CD8-positive, alpha-beta memory T cell (primary cell): ENCODE measurements at regions not wholly inside any gene's neighbourhood (a gene's known extent, or its start where the extent isn't known, plus 50 kb on each side); places are given as distances from the start of the nearest gene placed in this dataset.

Experiments
- CTCF ChIA-PET: fragments of 350-600 bp; sonication (Branson Sonifier 250); formaldehyde crosslinking; loops from one replicate; lab custom pipeline; 2021; ENCODE audit warnings: antibody characterized with exemption; lab: Charles Lee
- POLR2A ChIA-PET: fragments of 350-600 bp; sonication (Branson Sonifier 250); formaldehyde crosslinking; loops from one replicate; lab custom pipeline; 2021; ENCODE audit warnings: antibody characterized with exemption; lab: Charles Lee
- DNase-seq, 5 donors: peaks; one replicate each; pipeline versions ENCODE4 v3.0.0 to v3.0.0-alpha.2; 2020 to 2022; ENCODE audit warnings: mixed read lengths in 1 of 5
- H3K27ac ChIP-seq: one replicate; pipeline ENCODE4 v1.7.0; 2013; ENCODE audit warnings: low read depth, mild to moderate bottlenecking, low read length, moderate library complexity
- H3K27me3 ChIP-seq: 2 replicates; pipeline ENCODE4 v1.7.0; 2013; ENCODE audit warnings: low read length, mild to moderate bottlenecking; ENCODE audit not compliant: insufficient read depth, poor library complexity, severe bottlenecking
- H3K36me3 ChIP-seq: 2 replicates; pipeline ENCODE4 v1.7.0; 2013; ENCODE audit warnings: mild to moderate bottlenecking, low read length, moderate library complexity; ENCODE audit not compliant: insufficient read depth
- H3K4me1 ChIP-seq: 2 replicates; pipeline ENCODE4 v1.7.0; 2013; ENCODE audit warnings: mild to moderate bottlenecking, low read length, moderate library complexity; ENCODE audit not compliant: insufficient read depth
- H3K4me3 ChIP-seq: 2 replicates; pipeline ENCODE4 v1.7.0; 2013; ENCODE audit warnings: mild to moderate bottlenecking, low read length
- H3K9me3 ChIP-seq: 2 replicates; pipeline ENCODE4 v1.7.0; 2013; ENCODE audit warnings: mild to moderate bottlenecking, low read length
- H3K27ac Mint-ChIP-seq, 8 donors: one replicate each; pipeline ENCODE4 v1.8.0; 2020 to 2021; ENCODE audit warnings: mixed read lengths in 8 of 8, mild to moderate bottlenecking in 6 of 8, inconsistent platforms in 3 of 8, moderate library complexity in 3 of 8
- H3K27me3 Mint-ChIP-seq, 2 donors: one replicate each; pipeline ENCODE4 v1.8.0; 2020 to 2021; ENCODE audit warnings: mixed read lengths in 2 of 2, mild to moderate bottlenecking in 1 of 2, moderate library complexity in 1 of 2
- H3K36me3 Mint-ChIP-seq, 3 donors: one replicate each; pipeline ENCODE4 v1.8.0; 2020 to 2021; ENCODE audit warnings: mixed read lengths in 3 of 3, inconsistent platforms in 1 of 3, mild to moderate bottlenecking in 1 of 3
- H3K4me1 Mint-ChIP-seq, 3 donors: one replicate each; pipeline ENCODE4 v1.8.0; 2020 to 2021; ENCODE audit warnings: mixed read lengths in 3 of 3, inconsistent platforms in 1 of 3, mild to moderate bottlenecking in 1 of 3
- H3K4me3 Mint-ChIP-seq, 7 donors: one replicate each; pipeline ENCODE4 v1.8.0; 2020 to 2021; ENCODE audit warnings: mixed read lengths in 7 of 7, mild to moderate bottlenecking in 6 of 7, moderate library complexity in 4 of 7, inconsistent platforms in 2 of 7
- H3K9me3 Mint-ChIP-seq, 5 donors: one replicate each; pipeline ENCODE4 v1.8.0; 2020 to 2022; ENCODE audit warnings: mixed read lengths in 5 of 5, mild to moderate bottlenecking in 3 of 5, moderate library complexity in 2 of 5, inconsistent platforms in 1 of 5

- Histone ChIP-seq H3K27me3 (no peaks in the 10 kb centered on the region), H3K9me3 (no peaks in the 10 kb centered on the region), H3K4me1 (no peaks in the 10 kb centered on the region), H3K4me3 (no peak overlapping the region), H3K27ac (no peak overlapping the region), H3K36me3 (no peaks in the 10 kb centered on the region)
- CTCF ChIA-PET: no interaction called here
- H3K4me1 Mint-ChIP-seq: no peaks in the 10 kb centered on the region
- H3K9me3 Mint-ChIP-seq: peaks cover 3 to 16% (median 7%) of the 10 kb centered on the region in 5 donors
- DNase-seq: no peak
- H3K4me3 Mint-ChIP-seq: no peak overlapping the region
- POLR2A ChIA-PET: no interaction called here
- H3K27me3 Mint-ChIP-seq: peaks cover 8 to 27% of the 10 kb centered on the region in 2 donors
- no peaks in the 10 kb centered on the region for H3K36me3 Mint-ChIP-seq
- H3K27ac Mint-ChIP-seq: no peak overlapping the region
Observed at GRCh38 chr2:238997137-238997390, 149.2 kb downstream of the TWIST2 start.

GRCh38 chr2:238997684-238998083 is 149.8 kb downstream of the TWIST2 start:
- CTCF ChIA-PET: no interaction called here
- peaks cover 6 to 21% (median 8%) of the 10 kb centered on the region in 5 donors for H3K9me3 Mint-ChIP-seq

More at GRCh38 chr2:238997684-238998083, 149.8 kb downstream of the TWIST2 start:
- Histone ChIP-seq H3K4me3 (no peak overlapping the region), H3K27ac (no peak overlapping the region), H3K36me3 (no peaks in the 10 kb centered on the region), H3K9me3 (no peaks in the 10 kb centered on the region), H3K27me3 (no peaks in the 10 kb centered on the region), H3K4me1 (no peaks in the 10 kb centered on the region)
- Mint-ChIP-seq H3K27me3 (peaks cover 10 to 28% of the 10 kb centered on the region in 2 donors), H3K36me3 (no peaks in the 10 kb centered on the region), H3K4me3 (no peak overlapping the region), H3K4me1 (no peaks in the 10 kb centered on the region), H3K27ac (no peak overlapping the region)
- no peak for DNase-seq
- POLR2A ChIA-PET: no interaction called here
